ENCODE measurements at regions not wholly inside any gene's neighbourhood (a gene's known extent, or its start where the extent isn't known, plus 50 kb on each side); places are given as distances from the start of the nearest gene placed in this dataset.

DNA sequence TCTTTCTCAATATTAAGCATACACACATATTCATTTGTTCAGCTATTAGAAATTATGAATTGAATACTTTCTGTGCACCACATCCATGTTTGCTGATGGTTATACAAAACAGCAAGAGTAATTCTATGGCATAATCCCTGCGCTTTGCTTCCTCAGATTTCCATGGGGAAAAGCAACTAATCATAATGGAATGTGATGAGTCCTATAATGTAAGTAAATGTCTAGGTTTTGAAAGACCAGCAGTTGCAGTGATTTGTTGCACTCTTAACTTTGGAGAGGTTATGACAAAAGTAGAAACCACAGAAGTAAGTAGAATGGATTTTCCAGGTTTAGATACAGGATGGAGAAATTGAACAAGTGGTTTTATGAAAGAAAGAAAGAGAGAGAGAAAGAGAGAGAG lies 652.1 kb downstream of the CBLN4 start:
- Mint-ChIP-seq H3K36me3 (ENCODE audit: low read depth) (no peaks in the 10 kb centered on the region), H3K27ac (no peak overlapping the region), H3K27me3 (ENCODE audit: insufficient read depth) (no peaks in the 10 kb centered on the region), H3K4me3 (no peak overlapping the region), H3K4me1 (peaks cover 11% of the 10 kb centered on the region), H3K9me3 (peaks cover 9% of the 10 kb centered on the region)
- 78 to 88% methylated on average over 1 of the region's 1 CpG for WGBS, 2 experiments (ENCODE audit: insufficient coverage in 1 of 2, insufficient read length in 1 of 2)
- Histone ChIP-seq H3K4me3 (ENCODE audit: low read length) (no peak overlapping the region), H3K27me3 (ENCODE audit: control insufficient read depth, insufficient read depth, low read length, poor library complexity, severe bottlenecking) (no peaks in the 10 kb centered on the region), H3K9me3 (ENCODE audit: control insufficient read depth, low read length) (peaks cover 9% of the 10 kb centered on the region), H3K4me1 (ENCODE audit: control insufficient read depth, insufficient read depth, low read length) (no peaks in the 10 kb centered on the region), H3K27ac (ENCODE audit: low read depth, low read length) (no peak overlapping the region), H3K9ac (ENCODE audit: extremely low read depth, low read length, poor library complexity, severe bottlenecking) (no peak overlapping the region), H3K36me3 (ENCODE audit: control insufficient read depth, insufficient read depth, low read length) (no peaks in the 10 kb centered on the region)
- TF ChIP-seq, protein P1, sequence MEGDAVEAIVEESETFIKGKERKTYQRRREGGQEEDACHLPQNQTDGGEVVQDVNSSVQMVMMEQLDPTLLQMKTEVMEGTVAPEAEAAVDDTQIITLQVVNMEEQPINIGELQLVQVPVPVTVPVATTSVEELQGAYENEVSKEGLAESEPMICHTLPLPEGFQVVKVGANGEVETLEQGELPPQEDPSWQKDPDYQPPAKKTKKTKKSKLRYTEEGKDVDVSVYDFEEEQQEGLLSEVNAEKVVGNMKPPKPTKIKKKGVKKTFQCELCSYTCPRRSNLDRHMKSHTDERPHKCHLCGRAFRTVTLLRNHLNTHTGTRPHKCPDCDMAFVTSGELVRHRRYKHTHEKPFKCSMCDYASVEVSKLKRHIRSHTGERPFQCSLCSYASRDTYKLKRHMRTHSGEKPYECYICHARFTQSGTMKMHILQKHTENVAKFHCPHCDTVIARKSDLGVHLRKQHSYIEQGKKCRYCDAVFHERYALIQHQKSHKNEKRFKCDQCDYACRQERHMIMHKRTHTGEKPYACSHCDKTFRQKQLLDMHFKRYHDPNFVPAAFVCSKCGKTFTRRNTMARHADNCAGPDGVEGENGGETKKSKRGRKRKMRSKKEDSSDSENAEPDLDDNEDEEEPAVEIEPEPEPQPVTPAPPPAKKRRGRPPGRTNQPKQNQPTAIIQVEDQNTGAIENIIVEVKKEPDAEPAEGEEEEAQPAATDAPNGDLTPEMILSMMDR (conservative IDR thresholded peaks at IDR 0.05): no peak
- no peak for DNase-seq

DNA sequence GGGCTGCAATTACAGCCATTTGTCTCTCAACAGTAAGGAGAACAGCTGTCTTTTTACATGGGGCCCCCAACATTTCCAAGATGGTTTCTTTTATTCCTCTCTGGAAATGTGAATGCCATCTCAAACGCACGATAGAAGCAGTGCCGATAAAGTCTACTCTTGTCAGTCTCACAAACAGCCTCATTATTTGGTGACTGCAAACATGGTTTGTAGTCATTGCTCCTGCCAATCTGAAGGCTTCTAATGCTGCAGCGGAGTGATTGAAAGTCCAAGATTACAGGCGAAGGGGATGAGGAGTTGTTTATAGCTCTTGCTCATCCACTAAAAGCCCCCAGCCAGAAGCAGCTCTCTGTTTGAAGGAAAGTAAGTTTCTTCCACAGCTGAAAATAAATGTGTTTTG lies 657.1 kb downstream of the CBLN4 start:
- Mint-ChIP-seq H3K27me3 (ENCODE audit: insufficient read depth) (no peaks in the 10 kb centered on the region), H3K4me3 (no peak overlapping the region), H3K4me1 (no peaks in the 10 kb centered on the region), H3K27ac (no peak overlapping the region), H3K36me3 (ENCODE audit: low read depth) (no peaks in the 10 kb centered on the region), H3K9me3 (peaks cover 9% of the 10 kb centered on the region)
- H3K4me3 ChIP-seq (ENCODE audit: low read length): no peak overlapping the region
- no peaks in the 10 kb centered on the region for H3K4me1 ChIP-seq (ENCODE audit: control insufficient read depth, insufficient read depth, low read length)
- no peak for DNase-seq
- no peaks in the 10 kb centered on the region for H3K36me3 ChIP-seq (ENCODE audit: control insufficient read depth, insufficient read depth, low read length)
- no peak overlapping the region for H3K9ac ChIP-seq (ENCODE audit: extremely low read depth, low read length, poor library complexity, severe bottlenecking)
- H3K27me3 ChIP-seq (ENCODE audit: control insufficient read depth, insufficient read depth, low read length, poor library complexity, severe bottlenecking): no peaks in the 10 kb centered on the region
- no peak overlapping the region for H3K27ac ChIP-seq (ENCODE audit: low read depth, low read length)
- peaks cover 13% of the 10 kb centered on the region for H3K9me3 ChIP-seq (ENCODE audit: control insufficient read depth, low read length)
- TF ChIP-seq, protein P1 (conservative IDR thresholded peaks at IDR 0.05): no peak
- WGBS, 2 experiments (ENCODE audit: insufficient coverage in 1 of 2, insufficient read length in 1 of 2): 82 to 88% methylated on average over 3 to 5 of the region's 5 CpGs

DNA sequence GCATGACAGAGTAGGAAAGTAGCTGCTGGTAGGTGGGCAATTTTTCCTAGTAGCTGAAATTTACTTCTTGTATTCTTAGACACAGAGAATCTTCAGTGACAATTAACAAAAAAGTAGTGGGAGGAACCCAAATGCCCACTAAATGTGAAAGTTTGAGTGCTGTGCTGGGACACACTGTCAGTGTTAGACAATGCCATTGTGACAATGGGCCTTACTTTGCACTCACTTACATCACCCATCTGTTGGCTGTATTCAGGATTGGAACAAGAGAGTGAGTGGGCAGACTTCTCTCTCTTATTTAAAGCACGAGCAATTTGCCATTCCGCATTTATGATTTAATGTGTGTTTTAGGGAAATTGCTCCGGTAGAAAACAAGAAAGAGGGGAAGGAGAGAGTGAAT lies 662.5 kb downstream of the CBLN4 start:
- H3K27me3 ChIP-seq (ENCODE audit: control insufficient read depth, insufficient read depth, low read length, poor library complexity, severe bottlenecking): no peaks in the 10 kb centered on the region
- DNase-seq: no peak
- Mint-ChIP-seq H3K4me3 (no peak overlapping the region), H3K27ac (no peak overlapping the region), H3K4me1 (peaks cover 3% of the 10 kb centered on the region), H3K27me3 (ENCODE audit: insufficient read depth) (no peaks in the 10 kb centered on the region), H3K9me3 (no peaks in the 10 kb centered on the region), H3K36me3 (ENCODE audit: low read depth) (no peaks in the 10 kb centered on the region)
- H3K9me3 ChIP-seq (ENCODE audit: control insufficient read depth, low read length): peaks cover 6% of the 10 kb centered on the region
- no peak overlapping the region for H3K27ac ChIP-seq (ENCODE audit: low read depth, low read length)
- TF ChIP-seq, protein P1 (conservative IDR thresholded peaks at IDR 0.05): no peak
- 82 to 94% methylated on average over 2 to 3 of the region's 3 CpGs for WGBS, 2 experiments (ENCODE audit: insufficient coverage in 1 of 2, insufficient read length in 1 of 2)
- no peak overlapping the region for H3K9ac ChIP-seq (ENCODE audit: extremely low read depth, low read length, poor library complexity, severe bottlenecking)
- H3K4me3 ChIP-seq (ENCODE audit: low read length): no peak overlapping the region
- H3K4me1 ChIP-seq (ENCODE audit: control insufficient read depth, insufficient read depth, low read length): no peaks in the 10 kb centered on the region
- H3K36me3 ChIP-seq (ENCODE audit: control insufficient read depth, insufficient read depth, low read length): no peaks in the 10 kb centered on the region

Measured in endodermal cell (in vitro differentiated cells).